ENCODE measurements at regions not wholly inside any gene's neighbourhood (a gene's known extent, or its start where the extent isn't known, plus 50 kb on each side); places are given as distances from the start of the nearest gene placed in this dataset.

GRCh38 chr9:86801246-86801645, 146.1 kb downstream of the GAS1 start:
- Mint-ChIP-seq H3K27ac (no peak overlapping the region), H3K27me3 (no peaks in the 10 kb centered on the region), H3K4me1 (no peaks in the 10 kb centered on the region), H3K9me3 (ENCODE audit: insufficient read depth) (peaks cover 7% of the 10 kb centered on the region), H3K4me3 (no peak overlapping the region)
- Histone ChIP-seq H4K20me1 (ENCODE audit: control insufficient read depth, insufficient read depth, low read length, poor library complexity, severe bottlenecking) (no peaks in the 10 kb centered on the region), H2AFZ (ENCODE audit: insufficient read depth, low read depth, low read length, poor library complexity, severe bottlenecking) (no peak overlapping the region), H3K4me3 (ENCODE audit: control extremely low read depth in 1 of 5, extremely low read depth in 1 of 5, insufficient read depth in 1 of 5, low read depth in 2 of 5, low read length in 4 of 5) (no peak overlapping the region), H3K36me3 (replicated peaks in 1 of 2; ENCODE audit: control extremely low read depth in 1 of 2, control insufficient read depth in 1 of 2, extremely low read depth in 1 of 2, insufficient read depth in 2 of 2, low read length in 1 of 2) (no peaks in the 10 kb centered on the region), H3K27ac (ENCODE audit: low read length in 2 of 2) (no peak overlapping the region), H3K9me3 (ENCODE audit: control extremely low read depth in 1 of 3, control insufficient read depth in 2 of 3, insufficient read depth in 1 of 3, low read length in 2 of 3) (no peaks in the 10 kb centered on the region), H3K79me2 (ENCODE audit: control insufficient read depth, insufficient read depth, low read length) (no peaks in the 10 kb centered on the region), H3K9ac (ENCODE audit: low read length) (no peak overlapping the region), H3K27me3 (replicated peaks in 1 of 4; ENCODE audit: control extremely low read depth in 1 of 4, control insufficient read depth in 3 of 4, insufficient read depth in 4 of 4, low read length in 3 of 4) (no peaks in the 10 kb centered on the region), H3K4me2 (replicated peaks; ENCODE audit: low read depth, low read length, poor library complexity, severe bottlenecking) (no peak overlapping the region), H3K4me1 (ENCODE audit: control insufficient read depth in 2 of 2, insufficient read depth in 2 of 2, low read length in 2 of 2) (no peaks in the 10 kb centered on the region)
- ChIA-PET CTCF (no interaction called here), POLR2A (no interaction called here)
- TF ChIP-seq EZH2 (IDR thresholded peaks at IDR 0.05; ENCODE audit: borderline replicate concordance, insufficient read depth, low read depth, low read length, poor library complexity, severe bottlenecking) (no peak), CTCF (IDR thresholded peaks at IDR 0.05) (no peak)
- 88% methylated on average over 5 of the region's 5 CpGs for WGBS (ENCODE audit: insufficient coverage)
- intact Hi-C loops (cut with micrococcal nuclease) = no loop called here
- DNase-seq = no peak
- no peak for ATAC-seq (ENCODE audit: low read depth)

- Mint-ChIP-seq H3K27ac (no peak overlapping the region), H3K4me3 (no peak overlapping the region), H3K9me3 (ENCODE audit: insufficient read depth) (peaks cover 7% of the 10 kb centered on the region), H3K27me3 (no peaks in the 10 kb centered on the region), H3K4me1 (no peaks in the 10 kb centered on the region)
- no peaks in the 10 kb centered on the region for H4K20me1 ChIP-seq (ENCODE audit: control insufficient read depth, insufficient read depth, low read length, poor library complexity, severe bottlenecking)
- TF ChIP-seq EZH2 (IDR thresholded peaks at IDR 0.05; ENCODE audit: borderline replicate concordance, insufficient read depth, low read depth, low read length, poor library complexity, severe bottlenecking) (no peak), CTCF (IDR thresholded peaks at IDR 0.05) (no peak)
- ATAC-seq (ENCODE audit: low read depth) (no peak), DNase-seq (no peak)
- 67% methylated on average over 2 of the region's 3 CpGs for WGBS (ENCODE audit: insufficient coverage)
- no peaks in the 10 kb centered on the region for H3K4me1 ChIP-seq (ENCODE audit: control insufficient read depth in 2 of 2, insufficient read depth in 2 of 2, low read length in 2 of 2)
- H3K9me3 ChIP-seq (ENCODE audit: control extremely low read depth in 1 of 3, control insufficient read depth in 2 of 3, insufficient read depth in 1 of 3, low read length in 2 of 3) = no peaks in the 10 kb centered on the region
- H3K27me3 ChIP-seq (replicated peaks in 1 of 4; ENCODE audit: control extremely low read depth in 1 of 4, control insufficient read depth in 3 of 4, insufficient read depth in 4 of 4, low read length in 3 of 4) = no peaks in the 10 kb centered on the region
- no peak overlapping the region for H3K9ac ChIP-seq (ENCODE audit: low read length)
- no peak overlapping the region for H3K4me3 ChIP-seq (ENCODE audit: control extremely low read depth in 1 of 5, extremely low read depth in 1 of 5, insufficient read depth in 1 of 5, low read depth in 2 of 5, low read length in 4 of 5)
- ChIA-PET POLR2A (no interaction called here), CTCF (no interaction called here)
- no peak overlapping the region for H3K27ac ChIP-seq (ENCODE audit: low read length in 2 of 2)
- H2AFZ ChIP-seq (ENCODE audit: insufficient read depth, low read depth, low read length, poor library complexity, severe bottlenecking) = no peak overlapping the region
- no peak overlapping the region for H3K4me2 ChIP-seq (replicated peaks; ENCODE audit: low read depth, low read length, poor library complexity, severe bottlenecking)
- H3K79me2 ChIP-seq (ENCODE audit: control insufficient read depth, insufficient read depth, low read length) = no peaks in the 10 kb centered on the region
- intact Hi-C loops (cut with micrococcal nuclease) = no loop called here
- no peaks in the 10 kb centered on the region for H3K36me3 ChIP-seq (replicated peaks in 1 of 2; ENCODE audit: control extremely low read depth in 1 of 2, control insufficient read depth in 1 of 2, extremely low read depth in 1 of 2, insufficient read depth in 2 of 2, low read length in 1 of 2)
Observed at GRCh38 chr9:86800681-86801080, 146.6 kb downstream of the GAS1 start.
